ENCODE measurements at regions not wholly inside any gene's neighbourhood (a gene's known extent, or its start where the extent isn't known, plus 50 kb on each side); places are given as distances from the start of the nearest gene placed in this dataset.

GRCh38 chr21:28378026-28378425 lies 614.7 kb downstream of the LTN1 start:
- no peak for TF ChIP-seq CTCF (IDR thresholded peaks at IDR 0.05)
- no peak for TF ChIP-seq POLR2A (IDR thresholded peaks at IDR 0.05)
